ENCODE measurements at regions not wholly inside any gene's neighbourhood (a gene's known extent, or its start where the extent isn't known, plus 50 kb on each side); places are given as distances from the start of the nearest gene placed in this dataset.

DNA sequence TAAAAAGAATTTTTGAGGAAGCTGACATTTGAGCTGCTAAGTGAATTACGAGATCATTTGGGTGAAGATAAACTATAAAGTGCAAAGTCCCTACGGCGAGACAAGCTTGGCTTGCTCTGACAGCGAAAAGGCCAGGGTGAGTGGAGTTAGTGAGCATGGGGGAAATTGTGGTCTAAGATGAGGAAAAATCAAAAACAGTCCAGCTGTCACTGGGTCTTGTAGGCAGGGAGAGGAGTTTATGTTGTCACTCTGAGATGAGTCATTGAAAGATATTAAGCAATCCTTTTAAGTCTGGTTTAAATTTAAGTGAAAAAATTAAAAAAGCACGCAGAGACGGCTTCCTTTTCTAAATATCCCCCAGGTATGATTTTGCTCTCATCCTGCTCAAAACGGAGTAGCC lies 601.9 kb downstream of the MRPL39 start:
- no peak for DNase-seq (ENCODE audit: low read depth)

DNA sequence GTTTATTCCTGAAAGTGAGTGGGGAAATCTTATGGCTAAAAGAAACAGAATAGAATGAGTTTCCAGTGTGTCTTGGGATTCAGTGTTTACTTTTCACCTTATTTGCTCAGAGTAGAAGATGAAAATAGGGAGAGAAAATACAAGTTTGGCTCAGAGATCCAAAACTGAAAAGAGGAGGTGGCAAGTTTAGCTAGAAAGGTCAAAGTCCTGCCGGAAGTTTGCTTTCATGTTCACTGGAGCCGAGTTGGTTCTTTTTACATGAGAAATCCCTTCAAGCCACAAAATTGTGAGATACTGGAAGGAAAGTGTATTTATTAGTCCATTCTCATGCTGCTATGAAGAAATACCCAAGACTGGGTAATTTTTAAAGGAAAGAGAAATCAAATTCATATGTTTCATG lies 604.6 kb downstream of the MRPL39 start:
- no peak for DNase-seq (ENCODE audit: low read depth)

DNA sequence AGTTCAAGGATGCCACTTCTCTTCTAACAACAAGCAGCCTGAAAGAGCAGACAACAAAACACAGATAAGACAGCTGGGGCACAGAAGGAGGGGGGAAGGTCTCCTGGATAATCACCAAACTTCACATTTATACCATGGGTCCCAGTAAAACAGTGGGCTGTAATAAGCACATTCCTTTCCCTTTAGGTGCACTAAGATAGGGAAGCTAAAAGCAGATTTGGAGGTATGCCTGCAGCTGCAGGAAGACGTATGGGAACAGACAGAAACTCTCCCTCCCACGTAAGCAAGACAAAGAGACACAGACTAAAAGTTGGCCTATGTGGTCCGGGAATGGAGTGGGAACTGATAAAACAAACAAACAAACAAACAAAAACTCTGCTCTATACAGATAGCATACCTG lies 612.1 kb downstream of the MRPL39 start:
- DNase-seq (ENCODE audit: low read depth) = no peak

DNA sequence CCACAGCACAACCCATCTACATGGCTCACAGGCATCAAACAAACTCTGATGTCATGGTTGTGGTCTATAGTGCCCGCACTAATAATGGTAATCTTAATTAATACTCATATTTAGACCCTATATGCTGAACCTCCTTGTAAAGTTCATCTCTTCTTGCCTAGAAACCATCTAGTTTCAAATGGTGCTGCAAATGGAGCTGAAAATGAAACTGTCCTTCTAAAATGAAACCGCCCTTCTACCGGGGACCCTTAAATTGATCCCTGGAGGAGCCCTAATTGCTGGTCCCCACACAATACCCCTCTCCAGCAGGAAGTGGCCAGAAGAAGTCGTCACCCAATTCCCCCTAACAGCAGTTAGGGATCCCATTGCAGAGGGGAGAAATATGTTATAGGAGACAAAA lies 612.6 kb downstream of the MRPL39 start:
- DNase-seq (ENCODE audit: low read depth) = no peak

DNA sequence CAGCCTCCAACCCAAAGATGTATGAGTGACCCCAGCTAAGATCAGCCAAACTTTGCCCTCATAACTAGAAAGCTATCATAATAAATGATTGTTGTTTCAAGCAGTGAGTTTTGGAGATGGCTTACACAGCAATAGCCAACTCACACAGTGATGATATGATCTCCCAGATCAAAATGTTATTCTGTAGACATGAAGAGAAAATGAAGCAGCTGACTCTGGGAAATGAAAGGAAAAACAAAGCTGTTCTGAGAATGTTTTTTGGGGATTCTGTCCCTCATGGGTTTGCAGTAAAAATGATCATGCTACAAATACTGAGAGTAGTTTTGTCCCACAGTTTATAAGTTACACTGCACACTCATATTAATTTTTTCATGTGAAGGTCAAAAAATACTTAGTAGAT lies 617.8 kb downstream of the MRPL39 start:
- DNase-seq (ENCODE audit: low read depth) = no peak

DNA sequence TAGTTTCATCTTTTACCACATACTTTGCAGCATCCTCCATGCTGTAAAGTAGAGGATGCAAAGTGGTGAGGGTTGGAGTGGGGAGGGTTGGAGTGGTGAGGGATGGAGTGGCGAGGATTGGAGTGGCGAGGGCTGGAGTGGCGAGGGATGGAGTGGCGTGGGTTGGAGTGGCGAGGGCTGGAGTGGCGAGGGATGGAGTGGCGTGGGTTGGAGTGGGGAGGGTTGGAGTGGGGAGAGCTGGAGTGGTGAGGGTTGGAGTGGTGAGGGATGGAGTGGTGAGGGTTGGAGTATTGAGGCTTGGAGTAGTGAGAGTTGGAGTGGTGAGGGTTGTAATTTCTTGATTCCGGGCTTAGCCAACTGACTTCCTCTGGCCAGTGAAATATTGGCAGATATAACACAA lies 618.3 kb downstream of the MRPL39 start:
- no peak for DNase-seq (ENCODE audit: low read depth)

DNA sequence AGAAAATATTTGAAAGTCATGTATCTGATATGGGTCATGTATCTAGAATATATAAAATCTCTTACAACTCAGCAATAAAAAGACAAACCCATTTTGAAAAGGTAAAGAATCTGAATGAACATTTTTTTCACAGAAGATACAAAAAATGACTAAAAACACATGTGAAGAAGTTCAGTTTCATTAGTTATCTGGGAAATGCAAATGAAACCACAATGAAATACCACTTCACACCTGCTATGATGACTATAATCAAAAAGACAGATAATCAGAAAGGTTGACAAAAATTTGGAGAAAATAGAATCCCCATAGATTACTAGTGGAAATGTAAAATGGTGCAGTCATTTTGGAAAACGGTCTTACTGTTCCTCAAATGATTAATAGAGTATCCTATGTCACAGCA lies 631.0 kb downstream of the MRPL39 start:
- no peak for DNase-seq (ENCODE audit: low read depth)

DNA sequence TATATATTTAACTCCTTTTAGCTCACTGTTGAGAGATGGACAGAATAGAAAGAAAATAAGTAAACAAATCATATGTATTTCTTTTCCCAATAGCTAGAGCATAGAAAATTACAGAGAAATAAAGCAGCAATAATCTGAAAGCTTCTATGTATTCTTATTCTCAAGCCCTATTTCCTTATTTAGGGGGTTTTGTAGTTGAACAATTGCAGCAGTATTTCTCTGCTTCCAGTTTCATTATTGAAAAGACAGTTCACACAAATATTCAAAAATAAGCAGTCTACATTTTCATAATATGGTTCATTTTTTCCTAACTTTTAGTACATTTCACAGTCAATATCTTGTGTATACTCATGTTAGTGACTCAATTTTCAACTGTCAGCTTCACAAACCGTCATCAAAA lies 638.2 kb downstream of the MRPL39 start:
- DNase-seq (ENCODE audit: low read depth) = no peak

DNA sequence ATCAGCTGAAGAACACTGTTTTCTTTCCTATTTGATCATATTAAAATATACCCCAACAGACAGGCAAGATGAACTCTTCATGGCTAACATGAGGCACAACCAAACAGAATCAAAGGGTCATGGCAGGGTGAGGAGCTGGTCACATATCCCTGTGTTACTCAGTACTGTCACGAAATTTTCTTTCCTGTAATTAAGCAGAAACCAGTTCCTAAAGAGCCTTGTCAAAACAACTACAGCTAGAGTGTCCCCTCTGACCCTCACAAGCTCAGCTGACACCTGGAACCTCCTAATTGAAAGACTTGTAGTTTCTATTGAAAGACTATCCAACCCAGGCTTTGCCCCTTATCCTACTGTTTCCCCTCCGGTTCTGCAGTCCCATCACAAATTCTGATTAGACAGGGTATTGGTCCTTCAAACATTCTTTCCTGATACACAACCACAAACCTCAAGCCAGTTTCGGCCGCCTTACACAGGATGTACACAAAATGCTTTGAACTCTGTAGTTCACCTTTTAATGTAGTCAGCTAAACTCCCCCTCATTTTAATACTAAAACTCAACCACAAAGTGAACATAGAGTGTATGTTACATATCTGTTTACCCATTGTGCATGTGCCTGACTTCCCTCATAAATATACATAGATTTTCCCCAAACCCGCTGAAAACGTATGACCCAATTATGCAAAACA lies 651.9 kb downstream of the MRPL39 start:
- no peak for DNase-seq (ENCODE audit: low read depth)

DNA sequence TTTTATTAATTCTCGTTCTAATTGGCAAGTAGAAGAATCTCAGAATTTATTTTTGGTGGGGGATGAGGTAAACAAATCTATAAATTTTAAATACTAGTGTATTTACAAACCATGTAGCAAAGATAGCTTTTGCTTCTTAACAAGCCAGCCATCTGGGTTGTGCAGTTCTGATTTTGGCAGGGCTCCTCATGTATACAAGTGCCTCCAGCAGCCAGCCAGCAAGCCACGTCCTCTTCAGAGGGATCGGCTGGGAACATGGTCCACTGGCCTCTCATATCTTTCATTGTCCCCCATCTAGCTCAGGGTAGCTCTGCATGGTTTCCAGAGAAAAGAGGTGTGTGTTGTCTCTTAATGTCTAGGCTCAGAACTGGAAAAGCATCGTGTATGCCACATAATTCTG lies 659.1 kb downstream of the MRPL39 start:
- DNase-seq (ENCODE audit: low read depth) = no peak

DNA sequence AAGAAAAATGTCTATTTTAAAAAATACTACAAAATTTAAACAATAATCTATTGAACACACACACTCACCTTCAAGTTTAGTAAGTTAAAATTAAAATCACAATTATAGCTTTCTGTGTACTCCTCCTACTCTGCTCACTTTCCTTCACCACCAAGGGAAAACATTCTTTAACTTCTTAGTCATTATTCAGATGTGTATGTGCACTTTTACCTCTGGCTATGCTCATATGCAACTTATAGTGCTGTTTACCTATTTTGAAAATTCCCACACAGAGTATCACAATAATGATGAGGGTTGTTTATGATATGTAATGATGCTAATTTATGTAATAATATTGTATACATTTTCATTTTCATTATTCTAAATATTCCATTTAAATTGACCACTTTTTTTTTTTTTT lies 661.4 kb downstream of the MRPL39 start:
- no peak for DNase-seq (ENCODE audit: low read depth)

DNA sequence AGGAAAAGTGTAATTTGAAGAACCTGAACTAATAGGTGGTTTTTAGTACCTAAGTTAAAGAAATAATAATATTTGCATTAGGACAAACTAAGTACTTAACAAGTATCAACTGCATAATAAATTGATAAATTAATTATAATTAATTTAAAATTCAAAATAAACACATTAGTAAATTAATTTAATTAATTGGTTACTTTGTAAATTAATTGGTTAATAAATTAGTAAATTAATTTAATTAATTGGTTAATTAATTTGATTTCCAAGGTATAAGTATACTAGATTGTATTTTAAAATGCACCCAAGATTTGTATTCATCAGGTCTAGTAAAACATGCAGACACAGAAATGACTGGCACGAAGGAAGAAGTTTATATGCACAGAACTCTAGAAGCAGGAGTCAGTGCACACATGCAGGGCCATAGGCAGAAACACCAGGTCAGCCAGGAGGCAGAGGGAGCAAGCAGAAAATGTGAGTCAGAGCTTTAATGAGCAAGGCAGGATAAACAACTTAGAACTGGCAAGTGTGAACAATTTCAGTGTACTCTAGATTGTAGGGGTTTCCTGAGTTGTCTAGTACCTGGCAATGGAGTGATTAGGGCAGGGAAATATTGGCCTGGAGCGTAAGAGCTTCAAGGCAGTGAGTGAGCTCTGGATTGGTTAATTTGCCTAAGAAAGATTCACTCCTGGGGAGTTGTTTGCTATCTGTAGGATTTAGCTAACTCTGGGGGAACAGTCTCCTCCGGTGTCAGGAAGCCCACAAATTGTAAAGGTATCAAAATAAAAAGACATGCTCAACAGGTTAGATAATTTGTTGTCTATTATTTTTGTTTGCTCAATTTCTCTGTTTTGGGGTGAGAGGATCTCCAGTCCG lies 665.7 kb downstream of the MRPL39 start:
- no peak for DNase-seq (ENCODE audit: low read depth)

DNA sequence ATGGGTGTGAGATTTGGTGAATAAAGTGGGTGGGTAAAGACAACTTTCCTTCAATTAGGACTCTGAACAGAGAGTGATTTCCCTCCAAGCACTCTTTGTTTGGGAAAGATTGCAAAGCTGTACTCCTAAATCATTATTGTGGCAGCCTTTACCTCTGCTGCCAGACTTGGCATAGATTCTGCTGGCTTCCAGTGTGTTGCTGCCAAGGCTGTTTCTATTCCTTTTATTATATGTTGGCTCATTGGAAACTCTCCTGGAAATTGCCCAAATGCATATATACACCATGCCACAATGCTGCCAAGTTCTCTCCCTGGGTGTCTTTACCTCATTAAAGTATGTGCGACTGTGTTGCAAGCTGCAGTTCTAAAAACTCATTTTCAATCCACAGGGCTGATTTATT lies 668.0 kb downstream of the MRPL39 start:
- no peak for DNase-seq (ENCODE audit: low read depth)

DNA sequence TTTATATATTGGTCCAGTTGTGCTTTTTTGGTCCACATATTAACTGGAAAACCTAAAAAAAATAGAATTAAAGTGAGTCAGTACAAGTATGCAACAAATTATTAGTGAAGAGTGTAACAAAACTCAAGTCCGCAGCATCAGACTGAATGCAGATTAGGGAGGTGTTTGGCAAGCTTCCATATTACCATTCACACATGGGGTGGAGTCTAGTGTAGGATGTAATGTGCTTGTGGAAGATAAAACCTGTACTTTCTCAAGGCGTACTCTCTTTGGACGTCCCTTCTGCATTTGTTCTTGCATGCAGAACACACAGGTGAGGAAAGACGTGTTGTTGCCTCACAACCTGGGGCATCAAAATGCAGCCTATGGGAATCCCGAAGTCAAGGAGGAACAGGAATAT lies 668.7 kb downstream of the MRPL39 start:
- DNase-seq (ENCODE audit: low read depth) = no peak

DNA sequence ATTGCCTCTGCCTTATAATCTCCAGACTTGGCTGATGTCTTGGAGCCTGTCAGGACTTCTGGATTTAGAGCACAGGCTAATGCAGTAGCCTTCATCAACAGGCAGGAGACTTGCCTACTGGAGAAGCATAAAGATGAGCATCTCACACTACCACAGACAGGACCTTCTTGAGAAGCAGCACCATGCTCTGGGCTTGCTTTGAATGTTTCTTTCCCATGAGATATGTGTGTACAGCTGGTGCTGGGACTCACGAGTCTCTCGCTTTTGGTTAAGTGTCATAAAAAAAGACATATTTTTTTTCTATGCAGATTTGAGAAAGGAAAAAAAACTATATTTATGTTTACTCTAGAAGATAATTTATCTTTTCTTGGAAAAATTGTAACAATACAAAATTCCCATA lies 671.3 kb downstream of the MRPL39 start:
- no peak for DNase-seq (ENCODE audit: low read depth)

DNA sequence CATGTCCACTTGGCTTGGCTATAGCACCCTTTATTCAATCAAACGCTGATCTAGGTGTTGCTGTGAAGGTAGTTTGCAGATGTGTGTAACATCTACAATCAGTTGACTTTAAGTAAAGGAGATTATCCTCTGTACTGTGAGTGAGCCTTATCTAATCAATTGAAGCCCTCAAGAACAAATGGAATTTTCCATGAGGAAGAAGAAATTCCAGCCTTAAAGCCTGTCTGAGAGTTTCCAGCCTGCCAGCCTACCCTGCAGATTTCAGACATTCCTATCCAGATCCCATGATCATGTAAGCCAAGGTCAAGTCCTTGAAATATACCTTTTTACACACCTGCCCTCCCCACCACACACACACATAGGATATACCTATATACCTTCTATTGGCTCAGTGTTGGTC lies 696.7 kb downstream of the MRPL39 start:
- no peak for DNase-seq (ENCODE audit: low read depth)

DNA sequence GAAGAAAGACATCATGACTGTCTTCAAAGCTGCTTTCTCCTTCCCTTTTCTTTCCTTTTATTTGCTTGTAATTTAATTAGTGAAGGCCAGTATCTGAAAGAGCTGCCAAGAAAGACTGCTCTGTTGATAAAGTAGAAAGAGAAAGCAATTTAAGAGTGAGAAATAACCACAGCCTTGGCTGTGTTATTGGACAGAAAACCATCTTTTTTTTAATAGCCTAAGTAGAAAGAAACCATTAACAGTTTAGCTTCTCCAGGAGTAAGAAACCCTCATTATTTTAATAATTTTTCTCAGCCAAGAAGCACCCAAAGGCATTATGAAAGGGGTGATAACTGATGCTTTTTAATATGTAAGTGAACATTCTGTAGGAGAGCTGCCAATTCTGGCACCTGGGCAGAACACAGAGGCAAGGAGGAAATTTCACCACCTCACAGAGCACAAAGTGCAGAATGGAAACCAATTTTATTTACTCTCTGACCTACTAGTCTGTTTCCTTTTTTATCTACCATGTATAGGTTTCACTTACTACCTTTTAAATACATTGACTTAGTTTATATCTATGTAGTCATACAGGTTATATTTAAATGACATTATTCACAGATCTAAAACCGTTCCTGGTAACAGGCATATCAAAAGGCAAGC lies 703.2 kb downstream of the MRPL39 start:
- no peak for DNase-seq (ENCODE audit: low read depth)

DNA sequence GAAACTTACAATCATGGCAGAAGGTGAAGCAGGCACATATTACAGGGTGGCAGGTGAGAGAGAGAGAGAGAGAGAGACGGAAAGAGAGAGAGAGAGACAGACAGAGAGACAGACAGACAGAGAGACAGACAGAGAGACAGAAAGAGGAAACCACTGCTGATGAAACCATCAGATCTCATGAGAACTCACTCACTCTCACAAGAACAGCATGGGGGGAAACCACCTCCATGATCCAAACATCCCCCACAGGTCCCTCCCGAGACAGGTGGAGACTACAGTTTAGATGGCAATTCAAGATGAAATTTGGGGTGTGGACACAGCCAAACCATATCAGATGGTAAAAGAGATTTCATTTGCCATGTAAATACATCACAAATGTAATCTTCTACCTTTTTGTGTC lies 708.1 kb downstream of the MRPL39 start:
- no peak for DNase-seq (ENCODE audit: low read depth)

DNA sequence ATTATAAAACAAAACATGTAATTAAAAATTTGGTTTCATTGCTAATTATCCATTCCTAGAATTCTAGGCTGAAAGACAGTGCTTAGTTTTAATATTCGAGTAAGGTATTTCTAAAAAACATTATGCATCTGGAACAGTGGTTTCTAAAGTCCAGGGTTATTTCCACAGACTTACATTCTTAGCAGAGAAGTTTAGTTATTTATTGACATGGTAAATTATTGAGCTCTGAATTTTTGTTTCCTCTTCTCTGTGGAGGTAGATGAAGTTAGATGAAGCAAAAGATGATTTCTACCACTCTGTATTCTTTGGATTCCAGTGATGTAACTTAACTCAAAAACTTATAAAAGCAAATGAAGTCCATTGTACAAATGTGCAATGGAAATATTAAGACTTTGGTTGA lies 709.4 kb downstream of the MRPL39 start:
- no peak for DNase-seq (ENCODE audit: low read depth)

DNA sequence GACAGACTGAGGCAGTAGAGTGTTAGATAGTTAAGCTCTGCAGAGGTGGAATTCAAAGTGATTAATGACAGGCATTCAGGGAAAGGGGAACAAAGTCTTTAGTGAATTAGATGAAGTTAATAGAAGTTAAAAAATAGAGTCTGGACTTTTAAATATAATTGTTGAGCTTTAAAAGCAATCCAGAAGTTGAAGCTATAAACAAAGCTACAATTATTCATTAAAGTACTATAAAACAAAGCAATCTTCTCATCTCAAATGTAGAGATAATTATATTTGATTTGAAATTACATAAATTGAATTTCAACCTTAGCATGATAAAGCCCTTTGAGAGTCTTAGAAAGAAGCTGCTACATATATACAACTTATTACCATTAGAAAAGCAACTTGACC lies 710.6 kb downstream of the MRPL39 start:
- DNase-seq (ENCODE audit: low read depth) = no peak

DNA sequence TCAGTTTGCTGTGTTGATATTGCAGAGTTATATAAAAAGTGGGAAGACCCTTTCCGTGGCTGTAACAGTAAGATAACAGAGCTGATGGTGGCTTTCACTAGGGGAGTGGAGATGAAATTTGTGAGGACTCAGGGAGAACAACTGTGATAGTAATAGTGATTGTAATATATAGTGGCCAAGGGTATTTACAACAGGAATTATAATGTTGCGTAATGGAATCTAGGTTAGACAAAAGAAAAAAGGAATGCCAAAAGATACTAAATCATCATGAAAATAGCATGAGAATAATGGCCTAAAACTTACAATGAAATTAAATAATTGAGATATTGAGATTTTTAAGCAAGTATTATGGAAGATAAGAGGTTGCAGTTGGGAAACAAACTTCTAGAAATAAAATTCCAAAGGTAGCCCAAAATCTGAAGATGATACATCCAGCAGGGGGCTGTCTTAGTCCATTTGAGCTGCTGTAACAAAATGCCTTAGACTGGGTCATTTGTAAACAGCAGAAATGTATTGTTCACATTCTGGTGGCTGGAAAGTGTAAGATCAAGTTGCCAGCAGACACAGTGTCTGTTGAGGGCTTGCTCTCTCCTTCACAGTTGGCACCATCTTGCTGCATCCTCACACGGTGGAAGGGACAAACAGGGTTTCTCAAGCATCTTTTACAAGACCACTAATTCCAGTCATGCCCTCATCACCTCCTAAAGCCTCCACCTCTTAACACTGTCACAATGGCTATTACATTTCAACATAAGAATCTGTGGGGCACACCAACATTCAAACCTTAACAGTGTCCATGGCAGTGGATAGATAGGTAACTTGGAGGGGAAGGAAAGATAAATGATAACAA lies 711.2 kb downstream of the MRPL39 start:
- no peak for DNase-seq (ENCODE audit: low read depth)

DNA sequence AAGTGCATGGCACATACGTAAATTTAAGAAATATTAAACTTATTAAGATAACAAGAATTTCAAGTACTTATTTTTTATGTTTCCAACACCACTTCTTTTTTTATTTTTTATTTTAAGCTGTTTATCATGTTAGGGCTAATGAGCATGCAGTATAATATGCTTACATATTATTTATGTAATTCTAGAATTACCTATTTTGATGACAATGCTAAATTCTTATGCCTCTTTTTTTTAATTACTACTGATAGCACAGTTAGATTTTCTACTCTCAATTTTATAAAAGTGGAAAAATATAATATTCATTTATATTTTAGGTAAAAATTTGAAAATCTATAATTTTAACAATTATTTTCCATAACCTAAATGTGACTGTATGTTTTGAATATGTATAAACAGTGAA lies 713.0 kb downstream of the MRPL39 start:
- no peak for DNase-seq (ENCODE audit: low read depth)
